Upper lobe of left lung (tissue), 4 donors: ENCODE measurements at regions not wholly inside any gene's neighbourhood (a gene's known extent, or its start where the extent isn't known, plus 50 kb on each side); places are given as distances from the start of the nearest gene placed in this dataset.

ENCODE experiments used
- CTCF ChIP-seq, 6 experiments: fragments of 450-650 bp in 4 of 6; fragments of 200-600 bp in 2 of 6; sonication (generic) in 2 of 6; IDR thresholded peaks; one replicate each; pipeline ENCODE4 v1.5.1; 2016 to 2019; ENCODE audit warnings: antibody characterized with exemption in 6 of 6
- POLR2A ChIP-seq, 4 donors: fragments of 450-650 bp; IDR thresholded peaks; one replicate each; pipeline ENCODE4 v1.5.1; 2016 to 2017; ENCODE audit warnings: antibody characterized with exemption in 4 of 4, mild to moderate bottlenecking in 2 of 4
- POLR2AphosphoS5 ChIP-seq, 2 donors: sonication (generic); formaldehyde crosslinking; IDR thresholded peaks; one replicate each; pipeline ENCODE4 v1.5.1; 2017; ENCODE audit warnings: antibody characterized with exemption in 2 of 2

- TF ChIP-seq POLR2A (IDR thresholded peaks at IDR 0.05), result no peak
- TF ChIP-seq CTCF (IDR thresholded peaks at IDR 0.05), result no peak
- no peak for TF ChIP-seq POLR2AphosphoS5 (IDR thresholded peaks at IDR 0.05)
Observed at GRCh38 chr18:79600141-79600540, 79.5 kb upstream of the CTDP1 start.
